ENCODE measurements at regions not wholly inside any gene's neighbourhood (a gene's known extent, or its start where the extent isn't known, plus 50 kb on each side); places are given as distances from the start of the nearest gene placed in this dataset.
A peak's percentile ranks its signal among the peaks of the same experiment; 100 is the strongest.

DNA sequence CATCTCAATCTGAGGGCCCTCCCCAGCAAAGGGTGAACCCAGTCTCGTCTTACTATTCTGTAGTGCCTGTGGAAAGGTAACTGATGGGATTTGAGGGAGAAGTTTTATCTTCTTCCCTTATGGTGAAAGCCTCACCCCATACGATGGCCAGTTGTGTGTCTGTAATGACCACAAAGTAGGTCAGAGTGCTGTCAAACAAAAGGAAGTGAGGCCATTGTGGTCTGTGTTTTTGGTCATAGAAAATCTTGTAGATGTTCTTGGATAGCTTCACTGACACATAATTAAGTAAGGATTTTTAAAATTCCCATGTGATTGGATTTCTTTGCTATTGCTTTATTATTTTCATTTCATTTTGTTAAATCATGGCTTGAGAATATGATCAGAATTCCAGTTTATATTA is 505.1 kb upstream of the KLF4 start:
- Histone ChIP-seq H3K4me3 (no peak overlapping the region), H3K9ac (ENCODE audit: insufficient read depth in 1 of 2, low read length in 2 of 2) (no peak overlapping the region), H3K27me3 (ENCODE audit: control insufficient read depth in 3 of 3, insufficient read depth in 3 of 3, low read length in 2 of 3) (no peaks in the 10 kb centered on the region), H3K27ac (ENCODE audit: low read depth in 1 of 2, low read length in 1 of 2) (no peak overlapping the region), H3K9me3 (ENCODE audit: control insufficient read depth in 4 of 4, insufficient read depth in 3 of 4, low read length in 3 of 4) (peaks cover 0 to 2% (median 0%) of the 10 kb centered on the region in 4 donors), H3K36me3 (ENCODE audit: control insufficient read depth in 4 of 4, insufficient read depth in 4 of 4, low read length in 4 of 4) (no peaks in the 10 kb centered on the region), H3K4me1 (ENCODE audit: control insufficient read depth in 5 of 5, insufficient read depth in 5 of 5, low read length in 5 of 5) (no peaks in the 10 kb centered on the region)
- TF ChIP-seq CTCF (IDR thresholded peaks at IDR 0.05; ENCODE audit: control extremely low read depth, extremely low read depth), result no peak
- WGBS, 2 donors, result 29 to 73% methylated on average over 2 of the region's 2 CpGs
- DNase-seq (no peak), ATAC-seq (ENCODE audit: insufficient read depth, low FRiP score) (no peak)

DNA sequence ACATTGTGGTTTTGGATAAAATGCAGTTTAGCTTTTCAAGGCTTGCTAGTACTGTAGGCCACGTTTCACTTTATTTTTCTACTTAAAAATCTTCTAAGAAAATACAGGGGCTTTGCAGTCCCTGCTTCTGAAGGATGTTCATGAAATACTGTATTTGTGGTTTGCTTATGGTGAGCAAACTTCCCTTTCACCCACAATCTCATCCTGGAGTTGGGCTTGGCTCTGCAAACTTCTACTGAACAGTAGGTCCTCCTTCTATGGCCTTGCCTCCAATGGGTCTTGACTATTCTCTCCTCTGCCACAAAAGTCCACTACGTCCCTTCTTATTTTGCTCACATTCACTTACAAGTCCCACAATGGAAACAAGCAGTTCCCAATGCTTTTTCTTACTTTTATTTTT is 502.7 kb upstream of the KLF4 start:
- DNase-seq (no peak), ATAC-seq (ENCODE audit: insufficient read depth, low FRiP score) (no peak)
- Histone ChIP-seq H3K9me3 (ENCODE audit: control insufficient read depth in 4 of 4, insufficient read depth in 3 of 4, low read length in 3 of 4) (peaks cover 0 to 2% (median 0%) of the 10 kb centered on the region in 4 donors), H3K27me3 (ENCODE audit: control insufficient read depth in 3 of 3, insufficient read depth in 3 of 3, low read length in 2 of 3) (no peaks in the 10 kb centered on the region), H3K36me3 (ENCODE audit: control insufficient read depth in 4 of 4, insufficient read depth in 4 of 4, low read length in 4 of 4) (no peaks in the 10 kb centered on the region), H3K4me1 (ENCODE audit: control insufficient read depth in 5 of 5, insufficient read depth in 5 of 5, low read length in 5 of 5) (no peaks in the 10 kb centered on the region), H3K9ac (ENCODE audit: insufficient read depth in 1 of 2, low read length in 2 of 2) (no peak overlapping the region), H3K27ac (ENCODE audit: low read depth in 1 of 2, low read length in 1 of 2) (no peak overlapping the region), H3K4me3 (no peak overlapping the region)
- WGBS, 2 donors, result 39 to 72% methylated on average over 2 of the region's 2 CpGs
- no peak for TF ChIP-seq CTCF (IDR thresholded peaks at IDR 0.05; ENCODE audit: control extremely low read depth, extremely low read depth)

GRCh38 chr9:107991581-107991980 is 502.0 kb upstream of the KLF4 start:
- TF ChIP-seq CTCF (IDR thresholded peaks at IDR 0.05; ENCODE audit: control extremely low read depth, extremely low read depth), result no peak
- WGBS, 2 donors, result 87% methylated on average over 4 of the region's 4 CpGs
- no peaks in the 10 kb centered on the region for H3K27me3 ChIP-seq (ENCODE audit: control insufficient read depth in 3 of 3, insufficient read depth in 3 of 3, low read length in 2 of 3)

GRCh38 chr9:107989544-107989943 is 500.0 kb upstream of the KLF4 start:
- H3K9ac ChIP-seq (ENCODE audit: insufficient read depth in 1 of 2, low read length in 2 of 2), result no peak overlapping the region
- no peaks in the 10 kb centered on the region for H3K36me3 ChIP-seq (ENCODE audit: control insufficient read depth in 4 of 4, insufficient read depth in 4 of 4, low read length in 4 of 4)
- no peaks in the 10 kb centered on the region for H3K27me3 ChIP-seq (ENCODE audit: control insufficient read depth in 3 of 3, insufficient read depth in 3 of 3, low read length in 2 of 3)
- ATAC-seq (ENCODE audit: insufficient read depth, low FRiP score), result no peak
- 32 to 47% methylated on average over 2 of the region's 2 CpGs for WGBS, 2 donors
- no peaks in the 10 kb centered on the region for H3K9me3 ChIP-seq (ENCODE audit: control insufficient read depth in 4 of 4, insufficient read depth in 3 of 4, low read length in 3 of 4)
- H3K27ac ChIP-seq (ENCODE audit: low read depth in 1 of 2, low read length in 1 of 2), result peak overlapping the region in 1 of 2 donors; percentile 41
- H3K4me1 ChIP-seq (ENCODE audit: control insufficient read depth in 5 of 5, insufficient read depth in 5 of 5, low read length in 5 of 5), result peaks cover 0 to 5% (median 0%) of the 10 kb centered on the region in 5 donors
- DNase-seq, result peak in 1 of 3 donors; percentile 35
- no peak for TF ChIP-seq CTCF (IDR thresholded peaks at IDR 0.05; ENCODE audit: control extremely low read depth, extremely low read depth)
- no peak overlapping the region for H3K4me3 ChIP-seq

More at GRCh38 chr9:107991581-107991980, 502.0 kb upstream of the KLF4 start:
- Histone ChIP-seq H3K9ac (ENCODE audit: insufficient read depth in 1 of 2, low read length in 2 of 2) (no peak overlapping the region), H3K4me1 (ENCODE audit: control insufficient read depth in 5 of 5, insufficient read depth in 5 of 5, low read length in 5 of 5) (peaks cover 0 to 3% (median 0%) of the 10 kb centered on the region in 5 donors), H3K9me3 (ENCODE audit: control insufficient read depth in 4 of 4, insufficient read depth in 3 of 4, low read length in 3 of 4) (peaks cover 0 to 2% (median 0%) of the 10 kb centered on the region in 4 donors), H3K36me3 (ENCODE audit: control insufficient read depth in 4 of 4, insufficient read depth in 4 of 4, low read length in 4 of 4) (no peaks in the 10 kb centered on the region), H3K27ac (ENCODE audit: low read depth in 1 of 2, low read length in 1 of 2) (no peak overlapping the region), H3K4me3 (no peak overlapping the region)
- DNase-seq, result no peak
- no peak for ATAC-seq (ENCODE audit: insufficient read depth, low FRiP score)
